ENCODE measurements at regions not wholly inside any gene's neighbourhood (a gene's known extent, or its start where the extent isn't known, plus 50 kb on each side); places are given as distances from the start of the nearest gene placed in this dataset.

- Histone ChIP-seq H3K36me3 (ENCODE audit: control insufficient read depth in 4 of 4, insufficient read depth in 3 of 4, low read depth in 1 of 4, low read length in 3 of 4) (no peaks in the 10 kb centered on the region), H3K4me3 (ENCODE audit: low read depth in 1 of 3, low read length in 3 of 3) (no peak overlapping the region), H3K4me1 (ENCODE audit: control insufficient read depth in 4 of 4, insufficient read depth in 4 of 4, low read length in 3 of 4) (no peaks in the 10 kb centered on the region), H3K9ac (ENCODE audit: low read depth in 1 of 2, low read length in 2 of 2) (no peak overlapping the region), H3K27me3 (ENCODE audit: control insufficient read depth in 4 of 4, insufficient read depth in 4 of 4, low read length in 3 of 4) (no peaks in the 10 kb centered on the region), H3K27ac (ENCODE audit: low read depth in 1 of 2, low read length in 2 of 2) (no peak overlapping the region), H3K9me3 (ENCODE audit: control insufficient read depth in 4 of 4, low read length in 3 of 4) (no peaks in the 10 kb centered on the region)
- 70% methylated on average over 7 of the region's 7 CpGs for WGBS
- TF ChIP-seq GABPA (IDR thresholded peaks at IDR 0.05 in 1 of 2, conservative IDR thresholded peaks at IDR 0.05 in 1 of 2) (no peak), CTCF (IDR thresholded peaks at IDR 0.05; ENCODE audit: low read depth, low read length, missing input control) (no peak), RAD21 (IDR thresholded peaks at IDR 0.05) (no peak), YY1 (IDR thresholded peaks at IDR 0.05) (no peak), JUND (IDR thresholded peaks at IDR 0.05) (no peak), SP1 (IDR thresholded peaks at IDR 0.05) (no peak)
- DNase-seq (ENCODE audit: low spot score) = no peak
These were observed 152.2 kb upstream of the OR4E1 start for GRCh38 chr14:21825845-21826244.

GRCh38 chr14:21825149-21825743, 151.6 kb upstream of the OR4E1 start:
- TF ChIP-seq FOXA1 (IDR thresholded peaks at IDR 0.05) (no peak), EGR1 (IDR thresholded peaks at IDR 0.05; ENCODE audit: low read depth in 2 of 2) (no peak), YY1 (IDR thresholded peaks at IDR 0.05) (no peak), MAX (IDR thresholded peaks at IDR 0.05) (no peak), NR2F2 (IDR thresholded peaks at IDR 0.05) (no peak), JUND (IDR thresholded peaks at IDR 0.05) (no peak), ATF3 (IDR thresholded peaks at IDR 0.05) (no peak), RXRA (IDR thresholded peaks at IDR 0.05) (no peak), HNF4A (conservative IDR thresholded peaks at IDR 0.05) (no peak), GABPA (IDR thresholded peaks at IDR 0.05 in 1 of 2, conservative IDR thresholded peaks at IDR 0.05 in 1 of 2) (no peak), SP1 (IDR thresholded peaks at IDR 0.05) (no peak)
- no peaks in the 10 kb centered on the region for H3K36me3 ChIP-seq (ENCODE audit: control insufficient read depth in 4 of 4, insufficient read depth in 3 of 4, low read depth in 1 of 4, low read length in 3 of 4)
- no peaks in the 10 kb centered on the region for H3K27me3 ChIP-seq (ENCODE audit: control insufficient read depth in 4 of 4, insufficient read depth in 4 of 4, low read length in 3 of 4)
- H3K4me1 ChIP-seq (ENCODE audit: control insufficient read depth in 4 of 4, insufficient read depth in 4 of 4, low read length in 3 of 4) = no peaks in the 10 kb centered on the region
- no peak overlapping the region for H3K4me3 ChIP-seq (ENCODE audit: low read depth in 1 of 3, low read length in 3 of 3)
- H3K9me3 ChIP-seq (ENCODE audit: control insufficient read depth in 4 of 4, low read length in 3 of 4) = no peaks in the 10 kb centered on the region
- no peak for DNase-seq (ENCODE audit: low spot score)
- H3K9ac ChIP-seq (ENCODE audit: low read depth in 1 of 2, low read length in 2 of 2) = no peak overlapping the region
- 9% methylated on average over 4 of the region's 4 CpGs for WGBS
- no peak overlapping the region for H3K27ac ChIP-seq (ENCODE audit: low read depth in 1 of 2, low read length in 2 of 2)

- Histone ChIP-seq H3K9ac (ENCODE audit: low read depth in 1 of 2, low read length in 2 of 2) (no peak overlapping the region), H3K9me3 (ENCODE audit: control insufficient read depth in 4 of 4, low read length in 3 of 4) (peaks cover 0 to 3% (median 0%) of the 10 kb centered on the region in 4 donors), H3K27me3 (ENCODE audit: control insufficient read depth in 4 of 4, insufficient read depth in 4 of 4, low read length in 3 of 4) (no peaks in the 10 kb centered on the region), H3K4me1 (ENCODE audit: control insufficient read depth in 4 of 4, insufficient read depth in 4 of 4, low read length in 3 of 4) (no peaks in the 10 kb centered on the region), H3K36me3 (ENCODE audit: control insufficient read depth in 4 of 4, insufficient read depth in 3 of 4, low read depth in 1 of 4, low read length in 3 of 4) (no peaks in the 10 kb centered on the region), H3K4me3 (ENCODE audit: low read depth in 1 of 3, low read length in 3 of 3) (no peak overlapping the region), H3K27ac (ENCODE audit: low read depth in 1 of 2, low read length in 2 of 2) (no peak overlapping the region)
- no peak for DNase-seq (ENCODE audit: low spot score)
- TF ChIP-seq ZBTB33 (IDR thresholded peaks at IDR 0.05) = no peak
- no peak for TF ChIP-seq RAD21 (IDR thresholded peaks at IDR 0.05)
- no peak for TF ChIP-seq ATF3 (IDR thresholded peaks at IDR 0.05)
- no peak for TF ChIP-seq JUND (IDR thresholded peaks at IDR 0.05)
- no peak for TF ChIP-seq RXRA (IDR thresholded peaks at IDR 0.05)
- TF ChIP-seq REST (IDR thresholded peaks at IDR 0.05) = no peak
- no peak for TF ChIP-seq HNF4G (IDR thresholded peaks at IDR 0.05)
- TF ChIP-seq FOXA2 (IDR thresholded peaks at IDR 0.05) = no peak
- TF ChIP-seq GABPA (IDR thresholded peaks at IDR 0.05 in 1 of 2, conservative IDR thresholded peaks at IDR 0.05 in 1 of 2) = no peak
- TF ChIP-seq YY1 (IDR thresholded peaks at IDR 0.05) = no peak
- TF ChIP-seq FOXA1 (IDR thresholded peaks at IDR 0.05) = no peak
These were observed 148.5 kb upstream of the OR4E1 start for GRCh38 chr14:21822109-21822508.

Data from liver (tissue), 8 donors.